H9 (cell line): ENCODE measurements at regions not wholly inside any gene's neighbourhood (a gene's known extent, or its start where the extent isn't known, plus 50 kb on each side); places are given as distances from the start of the nearest gene placed in this dataset.

Experiments used
- DNase-seq: peaks from one replicate; pipeline ENCODE4 v3.0.0-alpha.2; 2017
- H2AFZ ChIP-seq: one replicate; pipeline ENCODE4 v1.6.1; 2013; ENCODE audit warnings: mild to moderate bottlenecking, low read length, control low read depth, moderate library complexity
- H2AK5ac ChIP-seq: 2 replicates; pipeline ENCODE4 v1.6.1; 2013; ENCODE audit warnings: low read length, control low read depth, mixed read lengths; ENCODE audit not compliant: insufficient read length
- H2BK120ac ChIP-seq: one replicate; pipeline ENCODE4 v1.6.1; 2013; ENCODE audit warnings: low read depth, mild to moderate bottlenecking, low read length, control low read depth, inconsistent platforms; ENCODE audit not compliant: poor library complexity, severe bottlenecking
- H2BK12ac ChIP-seq: 2 replicates; pipeline ENCODE4 v1.6.1; 2013; ENCODE audit warnings: low read length, control low read depth, mixed read lengths, low read depth; ENCODE audit not compliant: insufficient read length
- H2BK15ac ChIP-seq: 2 replicates; pipeline ENCODE4 v1.6.1; 2013; ENCODE audit warnings: low read depth, low read length, control low read depth
- H2BK20ac ChIP-seq: one replicate; pipeline ENCODE4 v1.6.1; 2013; ENCODE audit warnings: low read depth, mild to moderate bottlenecking, low read length, control low read depth, inconsistent platforms; ENCODE audit not compliant: poor library complexity, severe bottlenecking
- H2BK5ac ChIP-seq: 2 replicates; pipeline ENCODE4 v1.6.1; 2013; ENCODE audit warnings: low read length, control low read depth, mixed read lengths; ENCODE audit not compliant: insufficient read length
- H3K14ac ChIP-seq: 2 replicates; pipeline ENCODE4 v1.6.1; 2013; ENCODE audit warnings: low read length, control low read depth; ENCODE audit not compliant: insufficient read depth
- H3K18ac ChIP-seq: 2 replicates; pipeline ENCODE4 v1.6.1; 2013; ENCODE audit warnings: low read depth, mild to moderate bottlenecking, mixed read lengths, low read length, control low read depth; ENCODE audit not compliant: insufficient read length
- H3K23ac ChIP-seq: 2 replicates; pipeline ENCODE4 v1.6.1; 2013; ENCODE audit warnings: low read length, control low read depth, mixed read lengths, low read depth; ENCODE audit not compliant: insufficient read length
- H3K23me2 ChIP-seq: 2 replicates; pipeline ENCODE4 v1.6.1; 2013; ENCODE audit warnings: low read depth, mild to moderate bottlenecking, mixed read lengths, low read length, control low read depth; ENCODE audit not compliant: insufficient read length, poor library complexity, severe bottlenecking
- H3K27ac ChIP-seq: 2 replicates; pipeline ENCODE4 v1.5.1; 2013; ENCODE audit warnings: low read length, control low read depth, mixed read lengths, low read depth; ENCODE audit not compliant: insufficient read length
- H3K27me3 ChIP-seq: 2 replicates; pipeline ENCODE4 v1.6.1; 2013; ENCODE audit warnings: low read length, control low read depth, inconsistent platforms; ENCODE audit not compliant: insufficient read depth
- H3K4ac ChIP-seq: 2 replicates; pipeline ENCODE4 v1.6.1; 2013; ENCODE audit warnings: low read depth, mild to moderate bottlenecking, control low read depth, inconsistent platforms, low read length, moderate library complexity
- H3K4me1 ChIP-seq: 2 replicates; pipeline ENCODE4 v1.6.1; 2013; ENCODE audit warnings: low read length, control low read depth, inconsistent platforms; ENCODE audit not compliant: insufficient read depth
- H3K4me2 ChIP-seq: 2 replicates; pipeline ENCODE4 v1.6.1; 2013; ENCODE audit warnings: low read length, control low read depth, mixed read lengths; ENCODE audit not compliant: insufficient read length, insufficient read depth
- H3K56ac ChIP-seq: 2 replicates; pipeline ENCODE4 v1.6.1; 2013; ENCODE audit warnings: low read depth, mild to moderate bottlenecking, mixed read lengths, low read length, control low read depth; ENCODE audit not compliant: insufficient read length
- H3K79me1 ChIP-seq: 2 replicates; pipeline ENCODE4 v1.6.1; 2013; ENCODE audit warnings: low read depth, mild to moderate bottlenecking, moderate library complexity, low read length, control low read depth, inconsistent platforms; ENCODE audit not compliant: insufficient read depth, poor library complexity, severe bottlenecking
- H3K79me2 ChIP-seq: 2 replicates; pipeline ENCODE4 v1.6.1; 2013; ENCODE audit warnings: low read length, control low read depth, inconsistent platforms; ENCODE audit not compliant: insufficient read depth
- H3K9ac ChIP-seq: 2 replicates; pipeline ENCODE4 v1.6.1; 2013; ENCODE audit warnings: low read length, control low read depth, mixed read lengths; ENCODE audit not compliant: insufficient read length; ENCODE audit errors: extremely low read depth
- H3K9me3 ChIP-seq: one replicate; pipeline ENCODE4 v1.6.1; 2013; ENCODE audit warnings: low read depth, low read length, inconsistent platforms; ENCODE audit not compliant: control insufficient read depth
- H3T11ph ChIP-seq: one replicate; pipeline ENCODE4 v1.6.1; 2013; ENCODE audit warnings: mild to moderate bottlenecking, low read length, control low read depth, inconsistent platforms
- H4K20me1 ChIP-seq: one replicate; pipeline ENCODE4 v1.6.1; 2013; ENCODE audit not compliant: control insufficient read depth, insufficient read length, insufficient read depth
- H4K5ac ChIP-seq: 2 replicates; pipeline ENCODE4 v1.6.1; 2013; ENCODE audit warnings: low read depth, mild to moderate bottlenecking, mixed read lengths, low read length, control low read depth; ENCODE audit not compliant: insufficient read length
- H4K8ac ChIP-seq: replicated peaks from 2 replicates; pipeline ENCODE4 v1.6.1; 2013; ENCODE audit warnings: low read length, control low read depth, mixed read lengths, low read depth; ENCODE audit not compliant: insufficient read length
- H4K91ac ChIP-seq: 2 replicates; pipeline ENCODE4 v1.6.1; 2013; ENCODE audit warnings: low read depth, mild to moderate bottlenecking, moderate library complexity, mixed read lengths, low read length, control low read depth; ENCODE audit not compliant: insufficient read length
- H3K27ac Mint-ChIP-seq, 3 experiments: 2 replicates in 2 of 3; 3 replicates in 1 of 3; pipeline ENCODE4 v1.8.0; 2020 to 2021; ENCODE audit warnings: mixed read lengths in 3 of 3, mild to moderate bottlenecking in 1 of 3, moderate library complexity in 1 of 3
- H3K27me3 Mint-ChIP-seq: 2 replicates; pipeline ENCODE4 v1.8.0; 2021; ENCODE audit warnings: low read depth, mild to moderate bottlenecking, moderate library complexity, mixed read lengths
- H3K36me3 Mint-ChIP-seq, 3 experiments: 2 replicates in 2 of 3; 3 replicates in 1 of 3; pipeline ENCODE4 v1.8.0; 2020 to 2021; ENCODE audit warnings: low read depth in 3 of 3, mixed read lengths in 3 of 3; ENCODE audit not compliant: insufficient read depth in 1 of 3
- H3K4me1 Mint-ChIP-seq, 2 experiments: 2 replicates each; pipeline ENCODE4 v1.8.0; 2020; ENCODE audit warnings: mixed read lengths in 2 of 2
- H3K4me3 Mint-ChIP-seq, 2 experiments: 2 replicates in 1 of 2; 3 replicates in 1 of 2; pipeline ENCODE4 v1.8.0; 2020 to 2021; ENCODE audit warnings: mild to moderate bottlenecking in 2 of 2, mixed read lengths in 2 of 2, moderate library complexity in 1 of 2
- H3K9me3 Mint-ChIP-seq, 2 experiments: 2 replicates in 1 of 2; 3 replicates in 1 of 2; pipeline ENCODE4 v1.8.0; 2020; ENCODE audit warnings: mild to moderate bottlenecking in 2 of 2, mixed read lengths in 2 of 2, moderate library complexity in 1 of 2
- WGBS: extraction: QIAGEN DNeasy Blood & Tissue Kit; methylation state at CpG from one replicate; pipeline ENCODE4 v1.1.7; 2013; ENCODE audit warnings: missing lambda C conversion rate, low lambda C conversion rate, mixed read lengths; ENCODE audit not compliant: insufficient read length; ENCODE audit errors: extremely low coverage; 5-methylcytosine and 5-hydroxymethylcytosine counted together
- TF ChIP-seq, protein P1 (sequence below): fragments of 200-600 bp; sonication (generic); conservative IDR thresholded peaks from 3 replicates; pipeline ENCODE4 v1.8.0; 2021; ENCODE audit warnings: antibody characterized with exemption, mild to moderate bottlenecking

DNA sequence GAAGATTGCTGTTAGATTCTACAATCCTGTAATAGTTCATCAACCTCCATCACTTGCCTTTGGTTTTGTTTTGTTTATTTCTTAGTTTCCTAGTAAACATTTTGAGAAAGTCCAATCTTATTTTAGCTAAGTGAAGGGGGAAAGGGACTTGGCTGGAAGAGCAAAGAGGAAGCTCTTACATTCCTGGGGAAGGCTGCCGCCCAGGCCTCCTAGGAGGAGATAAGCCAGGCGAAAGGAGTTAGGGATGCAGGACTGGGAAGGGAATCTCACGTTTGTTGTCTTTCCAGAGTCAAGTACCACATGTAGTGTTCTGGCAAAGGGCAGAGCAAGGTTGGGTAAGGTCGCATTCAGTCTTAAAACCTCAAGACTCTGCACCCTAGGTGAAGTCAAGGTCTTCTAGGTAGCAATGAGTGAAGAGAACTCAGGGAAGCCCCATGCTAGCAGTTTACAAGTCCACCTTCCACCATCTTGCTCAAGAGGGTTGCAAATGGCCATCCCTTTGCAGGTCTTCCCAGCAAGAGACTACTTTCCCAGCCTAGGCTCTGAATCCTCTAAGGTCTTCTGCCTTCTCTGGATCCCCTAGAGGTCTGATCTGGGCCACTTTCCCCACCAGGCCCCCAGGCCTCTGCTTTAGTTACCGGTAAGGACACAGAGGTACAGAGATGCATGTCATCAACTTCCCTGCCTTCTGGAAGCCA lies 320.7 kb downstream of the CYP26B1 start:
- Histone ChIP-seq H4K20me1 (no peaks in the 10 kb centered on the region), H3K4ac (no peak overlapping the region), H2AK5ac (no peak overlapping the region), H2BK12ac (no peak overlapping the region), H4K8ac (no peak overlapping the region), H3K4me2 (no peak overlapping the region), H3K9ac (no peak overlapping the region), H2BK15ac (no peak overlapping the region), H3K79me2 (no peaks in the 10 kb centered on the region), H4K5ac (no peak overlapping the region), H2BK5ac (no peak overlapping the region), H3T11ph (no peak overlapping the region), H2BK20ac (no peak overlapping the region), H4K91ac (no peak overlapping the region), H3K18ac (no peak overlapping the region), H3K4me1 (no peaks in the 10 kb centered on the region), H2BK120ac (no peak overlapping the region), H3K79me1 (no peaks in the 10 kb centered on the region), H3K14ac (no peak overlapping the region), H3K27me3 (no peaks in the 10 kb centered on the region), H3K56ac (no peak overlapping the region), H3K9me3 (no peaks in the 10 kb centered on the region), H3K23ac (no peak overlapping the region), H3K27ac (no peak overlapping the region), H2AFZ (no peak overlapping the region), H3K23me2 (no peaks in the 10 kb centered on the region)
- TF ChIP-seq, protein P1, sequence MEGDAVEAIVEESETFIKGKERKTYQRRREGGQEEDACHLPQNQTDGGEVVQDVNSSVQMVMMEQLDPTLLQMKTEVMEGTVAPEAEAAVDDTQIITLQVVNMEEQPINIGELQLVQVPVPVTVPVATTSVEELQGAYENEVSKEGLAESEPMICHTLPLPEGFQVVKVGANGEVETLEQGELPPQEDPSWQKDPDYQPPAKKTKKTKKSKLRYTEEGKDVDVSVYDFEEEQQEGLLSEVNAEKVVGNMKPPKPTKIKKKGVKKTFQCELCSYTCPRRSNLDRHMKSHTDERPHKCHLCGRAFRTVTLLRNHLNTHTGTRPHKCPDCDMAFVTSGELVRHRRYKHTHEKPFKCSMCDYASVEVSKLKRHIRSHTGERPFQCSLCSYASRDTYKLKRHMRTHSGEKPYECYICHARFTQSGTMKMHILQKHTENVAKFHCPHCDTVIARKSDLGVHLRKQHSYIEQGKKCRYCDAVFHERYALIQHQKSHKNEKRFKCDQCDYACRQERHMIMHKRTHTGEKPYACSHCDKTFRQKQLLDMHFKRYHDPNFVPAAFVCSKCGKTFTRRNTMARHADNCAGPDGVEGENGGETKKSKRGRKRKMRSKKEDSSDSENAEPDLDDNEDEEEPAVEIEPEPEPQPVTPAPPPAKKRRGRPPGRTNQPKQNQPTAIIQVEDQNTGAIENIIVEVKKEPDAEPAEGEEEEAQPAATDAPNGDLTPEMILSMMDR, result no peak
- Mint-ChIP-seq H3K27ac (no peak overlapping the region), H3K4me3 (no peak overlapping the region), H3K9me3 (peaks cover 15 to 19% of the 10 kb centered on the region in 2 experiments), H3K4me1 (no peaks in the 10 kb centered on the region), H3K36me3 (peaks cover 0 to 10% (median 0%) of the 10 kb centered on the region in 3 experiments; a peak in 1 of 7 replicates), H3K27me3 (peaks cover 1% of the 10 kb centered on the region; the same call in 1 of the 2 replicates)
- DNase-seq, result peak; percentile 4
- no CpG with 5 or more reads among the region's 5 CpGs for WGBS
